Thyroid gland (tissue), 4 donors: ENCODE measurements at regions not wholly inside any gene's neighbourhood (a gene's known extent, or its start where the extent isn't known, plus 50 kb on each side); places are given as distances from the start of the nearest gene placed in this dataset.
A peak's percentile ranks its signal among the peaks of the same experiment; 100 is the strongest.

Experiments used
- DNase-seq, 2 donors: peaks; one replicate each; pipeline ENCODE4 v3.0.0-alpha.2; 2019
- H3K27ac ChIP-seq, 3 donors: fragments of 200-600 bp; sonication (generic); 1 replicate in 2 of 3; 2 replicates in 1 of 3; pipeline ENCODE4 v1.5.1; 2016 to 2019; ENCODE audit warnings: mild to moderate bottlenecking in 1 of 3, moderate library complexity in 1 of 3
- H3K27me3 ChIP-seq: fragments of 200-600 bp; sonication (generic); one replicate; pipeline ENCODE4 v1.5.1; 2019
- H3K36me3 ChIP-seq, 2 donors: fragments of 200-600 bp; sonication (generic); one replicate each; pipeline ENCODE4 v1.5.1; 2016 to 2019
- H3K4me1 ChIP-seq, 2 donors: fragments of 200-600 bp; sonication (generic); one replicate each; pipeline ENCODE4 v1.5.1; 2017 to 2019
- H3K4me3 ChIP-seq, 3 donors: fragments of 200-600 bp; sonication (generic); replicated peaks in 1 of 3; 1 replicate in 2 of 3; 2 replicates in 1 of 3; pipeline ENCODE4 v1.5.1; 2016; ENCODE audit warnings: mild to moderate bottlenecking in 1 of 3
- H3K9me3 ChIP-seq: fragments of 200-600 bp; sonication (generic); one replicate; pipeline ENCODE4 v1.5.1; 2017
- POLR2A ChIP-seq, 2 donors: fragments of 450-650 bp; IDR thresholded peaks; one replicate each; pipeline ENCODE4 v1.6.1; 2017; ENCODE audit warnings: antibody characterized with exemption in 2 of 2, mild to moderate bottlenecking in 2 of 2, moderate library complexity in 1 of 2
- WGBS, 2 donors: methylation state at CpG; one replicate each; pipeline ENCODE4 v1.1.5; 2017; 5-methylcytosine and 5-hydroxymethylcytosine counted together
- intact Hi-C: fragments of 100-400 bp; cut with DNase I; formaldehyde crosslinking; loops from one replicate; pipeline ENCODE4 v1.15.1; 2023
- TF ChIP-seq, protein P1 (sequence below), 6 experiments: fragments of 200-600 bp in 3 of 6; fragments of 450-650 bp in 3 of 6; sonication (generic) in 3 of 6; IDR thresholded peaks; one replicate each; pipeline ENCODE4 v1.5.1; 2016 to 2019; ENCODE audit warnings: antibody characterized with exemption in 6 of 6, mild to moderate bottlenecking in 2 of 6, inconsistent platforms in 1 of 6, moderate library complexity in 1 of 6

DNA sequence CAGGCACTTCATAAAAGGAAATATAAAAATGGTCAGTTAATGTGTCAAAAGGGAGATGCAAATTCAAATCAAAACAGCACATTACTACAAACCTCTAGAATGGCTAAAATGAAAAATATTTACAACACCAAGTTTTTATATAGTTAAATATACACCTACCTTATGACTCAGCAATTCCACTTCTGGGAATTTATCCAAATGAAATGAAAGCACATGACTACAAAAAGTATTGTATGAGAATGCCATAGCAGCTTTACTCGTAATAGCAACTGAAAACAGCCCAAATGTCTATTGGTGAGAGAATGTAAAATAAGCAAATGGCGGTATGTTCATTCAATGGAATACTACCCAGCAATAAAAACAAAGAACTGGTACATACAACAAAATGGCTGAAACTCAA is 175.8 kb upstream of the SPAG17 start:
- no peak for DNase-seq
- Histone ChIP-seq H3K27me3 (no peaks in the 10 kb centered on the region), H3K4me1 (no peaks in the 10 kb centered on the region), H3K9me3 (peaks cover 4% of the 10 kb centered on the region), H3K36me3 (no peaks in the 10 kb centered on the region), H3K4me3 (no peak overlapping the region), H3K27ac (no peak overlapping the region)
- intact Hi-C loops = no loop called here
- TF ChIP-seq POLR2A (IDR thresholded peaks at IDR 0.05) = no peak
- TF ChIP-seq, protein P1, sequence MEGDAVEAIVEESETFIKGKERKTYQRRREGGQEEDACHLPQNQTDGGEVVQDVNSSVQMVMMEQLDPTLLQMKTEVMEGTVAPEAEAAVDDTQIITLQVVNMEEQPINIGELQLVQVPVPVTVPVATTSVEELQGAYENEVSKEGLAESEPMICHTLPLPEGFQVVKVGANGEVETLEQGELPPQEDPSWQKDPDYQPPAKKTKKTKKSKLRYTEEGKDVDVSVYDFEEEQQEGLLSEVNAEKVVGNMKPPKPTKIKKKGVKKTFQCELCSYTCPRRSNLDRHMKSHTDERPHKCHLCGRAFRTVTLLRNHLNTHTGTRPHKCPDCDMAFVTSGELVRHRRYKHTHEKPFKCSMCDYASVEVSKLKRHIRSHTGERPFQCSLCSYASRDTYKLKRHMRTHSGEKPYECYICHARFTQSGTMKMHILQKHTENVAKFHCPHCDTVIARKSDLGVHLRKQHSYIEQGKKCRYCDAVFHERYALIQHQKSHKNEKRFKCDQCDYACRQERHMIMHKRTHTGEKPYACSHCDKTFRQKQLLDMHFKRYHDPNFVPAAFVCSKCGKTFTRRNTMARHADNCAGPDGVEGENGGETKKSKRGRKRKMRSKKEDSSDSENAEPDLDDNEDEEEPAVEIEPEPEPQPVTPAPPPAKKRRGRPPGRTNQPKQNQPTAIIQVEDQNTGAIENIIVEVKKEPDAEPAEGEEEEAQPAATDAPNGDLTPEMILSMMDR (IDR thresholded peaks at IDR 0.05) = no peak
- WGBS, 2 donors = 70 to 75% methylated on average over 2 of the region's 2 CpGs

DNA sequence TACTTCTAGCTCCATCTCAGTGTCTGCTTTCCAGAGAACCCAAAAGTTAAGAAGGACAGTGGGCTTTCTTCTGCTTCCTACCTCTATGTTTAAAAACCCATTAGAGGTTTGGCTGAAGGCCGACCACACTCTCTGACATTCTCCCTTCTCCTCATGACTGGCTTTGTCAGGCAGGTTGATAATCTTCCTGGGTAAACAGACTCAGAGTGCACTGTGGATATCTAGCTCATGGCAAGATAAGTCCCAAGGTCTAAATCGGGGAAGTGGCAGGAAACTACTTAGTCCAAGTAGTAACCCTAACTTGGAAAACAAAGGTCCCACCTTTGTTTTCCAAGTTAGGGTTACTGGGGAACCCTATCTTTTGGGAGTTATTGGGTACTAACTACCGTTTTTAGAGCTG is 161.9 kb upstream of the SPAG17 start:
- WGBS, 2 donors = 47 to 57% methylated on average over 3 of the region's 3 CpGs

DNA sequence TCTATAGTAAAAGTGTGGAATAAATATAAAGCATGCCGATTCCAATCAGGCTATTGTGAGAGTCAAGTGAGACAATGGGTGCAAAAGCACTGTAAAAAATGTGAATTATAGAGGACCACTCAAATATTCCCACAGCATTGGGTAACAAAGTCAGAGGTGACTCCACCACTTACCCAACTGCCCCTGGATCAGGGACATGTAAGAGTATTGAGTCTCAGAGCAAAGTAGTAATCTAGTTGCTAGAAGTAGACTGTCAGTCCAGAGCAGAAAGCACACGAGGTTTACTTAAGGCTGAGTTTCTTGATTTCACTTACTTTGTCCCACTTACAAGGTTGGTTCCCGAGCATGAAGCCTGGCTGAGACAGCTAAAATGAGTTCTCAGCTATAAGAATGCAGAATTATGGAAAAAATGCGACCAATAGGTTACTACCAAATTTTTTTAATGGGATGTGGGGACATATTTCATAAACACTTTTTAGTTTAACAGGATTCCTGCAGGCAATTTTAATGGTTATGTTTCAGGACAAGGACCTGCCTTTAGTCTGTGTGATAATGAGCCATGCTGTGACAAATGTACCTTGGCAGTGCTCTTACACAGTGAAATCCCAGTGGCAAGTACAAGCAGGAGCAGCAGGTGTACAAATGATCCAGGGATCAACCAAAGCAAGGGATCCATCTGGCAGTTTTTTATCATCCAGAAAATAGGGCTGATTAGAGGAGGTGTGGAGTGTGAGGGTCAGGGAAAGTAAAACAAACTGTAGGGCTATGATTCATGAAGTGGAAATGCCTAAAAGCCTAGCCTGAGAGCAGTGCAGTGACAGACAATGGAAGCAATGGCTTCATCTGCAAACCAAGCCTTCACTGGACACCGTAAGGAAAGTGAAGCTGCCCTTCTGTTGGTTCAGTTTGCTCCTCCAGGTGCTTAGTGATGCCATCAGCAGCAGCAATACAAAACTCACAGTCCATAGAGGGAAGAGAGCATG is 156.2 kb upstream of the SPAG17 start:
- peak; percentile 19 for DNase-seq
- TF ChIP-seq POLR2A (IDR thresholded peaks at IDR 0.05) = no peak
- TF ChIP-seq, protein P1 (IDR thresholded peaks at IDR 0.05) = no peak
- Histone ChIP-seq H3K9me3 (no peaks in the 10 kb centered on the region), H3K4me1 (peaks cover under 1 to 15% of the 10 kb centered on the region in 2 donors), H3K36me3 (no peaks in the 10 kb centered on the region), H3K4me3 (no peak overlapping the region), H3K27ac (no peak overlapping the region), H3K27me3 (no peaks in the 10 kb centered on the region)
- intact Hi-C loops = no loop called here
- 50 to 60% methylated on average over 5 of the region's 5 CpGs for WGBS, 2 donors

More for the DNA sequence above, 161.9 kb upstream of the SPAG17 start:
- intact Hi-C loops = no loop called here
- Histone ChIP-seq H3K27me3 (no peaks in the 10 kb centered on the region), H3K4me1 (peaks cover 0 to 4% of the 10 kb centered on the region in 2 donors), H3K27ac (no peak overlapping the region), H3K36me3 (no peaks in the 10 kb centered on the region), H3K9me3 (no peaks in the 10 kb centered on the region), H3K4me3 (no peak overlapping the region)
- TF ChIP-seq POLR2A (IDR thresholded peaks at IDR 0.05) = no peak
- TF ChIP-seq, protein P1 (IDR thresholded peaks at IDR 0.05) = no peak
- no peak for DNase-seq

DNA sequence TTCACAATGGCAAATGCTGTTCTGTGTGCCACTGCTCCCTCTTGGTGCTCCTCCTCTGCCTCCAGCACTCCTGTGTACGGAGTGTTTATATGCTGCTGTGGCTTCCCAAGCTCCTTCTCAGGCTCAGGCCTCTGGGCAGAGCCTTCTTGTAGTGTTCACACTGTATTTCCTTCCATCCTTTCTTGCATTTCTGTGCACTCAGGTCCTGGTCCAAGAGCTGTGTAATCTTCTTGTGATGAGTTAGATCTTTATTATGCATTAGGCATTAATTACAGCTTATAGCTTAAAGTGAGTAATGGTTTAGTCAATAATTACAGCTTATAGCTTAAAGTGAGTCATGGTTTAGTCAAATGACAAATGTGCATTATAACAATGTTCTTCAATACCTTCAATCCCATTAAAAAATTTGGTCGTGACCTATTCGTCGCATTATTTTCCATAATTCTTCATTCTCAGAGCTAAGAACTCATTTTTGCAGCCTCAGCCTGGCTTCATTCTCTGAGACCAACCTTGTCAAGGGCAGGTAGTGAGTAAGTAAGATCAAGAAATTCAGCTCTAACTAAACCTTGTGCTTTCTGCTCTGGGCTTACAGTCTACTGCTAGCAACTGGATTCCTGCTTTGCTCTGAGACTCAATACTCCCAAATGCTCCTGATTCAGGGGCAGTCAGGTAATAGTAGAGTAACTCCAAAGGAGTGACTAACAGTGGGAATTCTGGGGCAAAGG is 154.5 kb upstream of the SPAG17 start:
- TF ChIP-seq, protein P1 (IDR thresholded peaks at IDR 0.05) = no peak
- TF ChIP-seq POLR2A (IDR thresholded peaks at IDR 0.05) = no peak
- Histone ChIP-seq H3K9me3 (no peaks in the 10 kb centered on the region), H3K4me3 (no peak overlapping the region), H3K4me1 (peaks cover 13 to 31% of the 10 kb centered on the region in 2 donors), H3K27me3 (no peaks in the 10 kb centered on the region), H3K27ac (no peak overlapping the region), H3K36me3 (no peaks in the 10 kb centered on the region)
- WGBS, 2 donors = 67 to 86% methylated on average over 4 of the region's 4 CpGs
- intact Hi-C loops = no loop called here
- no peak for DNase-seq
